Loucy (cell line): ENCODE measurements at regions not wholly inside any gene's neighbourhood (a gene's known extent, or its start where the extent isn't known, plus 50 kb on each side); places are given as distances from the start of the nearest gene placed in this dataset.

Experiments
- H2AFZ ChIP-seq: fragments of 200-600 bp; sonication (generic); 2 replicates; pipeline ENCODE4 v1.6.0; 2016; ENCODE audit warnings: antibody characterized with exemption, mild to moderate bottlenecking, low read length, moderate library complexity
- H3F3A ChIP-seq: fragments of 200-600 bp; 2 replicates; pipeline ENCODE4 v1.6.0; 2016; ENCODE audit warnings: antibody characterized with exemption, low read depth, mild to moderate bottlenecking
- H3K27me3 ChIP-seq: fragments of 200-600 bp; sonication (generic); 2 replicates; pipeline ENCODE4 v1.6.1; 2014; ENCODE audit warnings: low read length, mild to moderate bottlenecking; ENCODE audit not compliant: insufficient read depth, poor library complexity, severe bottlenecking
- H3K36me3 ChIP-seq: fragments of 200-600 bp; sonication (generic); 2 replicates; pipeline ENCODE4 v1.6.1; 2016; ENCODE audit warnings: low read length; ENCODE audit not compliant: insufficient read depth
- H3K4me1 ChIP-seq: fragments of 200-600 bp; sonication (generic); 2 replicates; pipeline ENCODE4 v1.5.1; 2014; ENCODE audit warnings: low read length, mild to moderate bottlenecking; ENCODE audit not compliant: insufficient read depth, poor library complexity, severe bottlenecking
- H3K4me2 ChIP-seq: fragments of 200-600 bp; sonication (generic); 2 replicates; pipeline ENCODE4 v1.6.0; 2014; ENCODE audit warnings: antibody characterized with exemption, low read length, low read depth, mild to moderate bottlenecking; ENCODE audit not compliant: poor library complexity, severe bottlenecking
- H3K4me3 ChIP-seq: fragments of 200-600 bp; sonication (generic); 2 replicates; pipeline ENCODE4 v1.5.1; 2014; ENCODE audit warnings: low read length, mild to moderate bottlenecking, mixed read lengths; ENCODE audit not compliant: poor library complexity, severe bottlenecking
- H3K79me2 ChIP-seq: fragments of 200-600 bp; sonication (generic); 2 replicates; pipeline ENCODE4 v1.6.1; 2014; ENCODE audit warnings: low read length; ENCODE audit not compliant: insufficient read depth
- H3K9ac ChIP-seq: fragments of 200-600 bp; sonication (generic); 2 replicates; pipeline ENCODE4 v1.6.0; 2014; ENCODE audit warnings: mild to moderate bottlenecking, low read depth, low read length, moderate library complexity; ENCODE audit not compliant: poor library complexity, severe bottlenecking
- H3K9me2 ChIP-seq: fragments of 200-600 bp; sonication (generic); replicated peaks from 2 replicates; pipeline ENCODE4 v1.6.1; 2016; ENCODE audit warnings: low read depth, low read length, mixed read lengths
- H3K9me3 ChIP-seq: fragments of 200-600 bp; sonication (generic); 2 replicates; pipeline ENCODE4 v1.6.1; 2014; ENCODE audit warnings: mild to moderate bottlenecking, antibody characterized with exemption, low read length, low read depth; ENCODE audit not compliant: insufficient read depth
- H4K20me1 ChIP-seq: fragments of 200-600 bp; sonication (generic); 2 replicates; pipeline ENCODE4 v1.6.0; 2014; ENCODE audit warnings: antibody characterized with exemption, low read length, mild to moderate bottlenecking; ENCODE audit not compliant: insufficient read depth, poor library complexity, severe bottlenecking
- CTCF ChIP-seq: fragments of 200-600 bp; sonication (generic); conservative IDR thresholded peaks from 2 replicates; pipeline ENCODE4 v1.5.1; 2014; ENCODE audit warnings: mild to moderate bottlenecking, antibody characterized with exemption, low read length
- EZH2phosphoT487 ChIP-seq: fragments of 200-600 bp; IDR thresholded peaks from 2 replicates; pipeline ENCODE4 v1.6.1; 2018; ENCODE audit warnings: antibody characterized with exemption, mild to moderate bottlenecking, moderate library complexity, borderline replicate concordance

- Histone ChIP-seq H3K4me1 (no peaks in the 10 kb centered on the region), H3K27me3 (no peaks in the 10 kb centered on the region), H3K36me3 (no peaks in the 10 kb centered on the region), H3K79me2 (no peaks in the 10 kb centered on the region), H3K9ac (no peak overlapping the region), H3K4me3 (no peak overlapping the region), H3K4me2 (no peak overlapping the region), H3K9me3 (0 out of 2 replicates have a peak, but pooled peaks cover 10% of the 10 kb centered on the region), H3K9me2 (no peaks in the 10 kb centered on the region), H2AFZ (no peak overlapping the region), H4K20me1 (no peaks in the 10 kb centered on the region), H3F3A (no peaks in the 10 kb centered on the region)
- TF ChIP-seq CTCF (no peak), EZH2phosphoT487 (no peak)
These were observed 445.7 kb downstream of the EPM2A start for GRCh38 chr6:145289573-145289972.

GRCh38 chr6:145290122-145290521, 445.2 kb downstream of the EPM2A start:
- Histone ChIP-seq H3K27me3 (no peaks in the 10 kb centered on the region), H3K36me3 (no peaks in the 10 kb centered on the region), H3K9ac (no peak overlapping the region), H3K4me1 (peaks cover 5% of the 10 kb centered on the region), H4K20me1 (no peaks in the 10 kb centered on the region), H3K79me2 (no peaks in the 10 kb centered on the region), H3K4me2 (no peak overlapping the region), H3K9me2 (no peaks in the 10 kb centered on the region), H3K4me3 (no peak overlapping the region), H3F3A (0 out of 2 replicates have a peak, but pooled peaks cover under 1% of the 10 kb centered on the region), H2AFZ (no peak overlapping the region), H3K9me3 (0 out of 2 replicates have a peak, but pooled peaks cover 10% of the 10 kb centered on the region)
- TF ChIP-seq CTCF (no peak), EZH2phosphoT487 (no peak)

GRCh38 chr6:145292066-145292465, 443.3 kb downstream of the EPM2A start:
- Histone ChIP-seq H3K9me2 (no peaks in the 10 kb centered on the region), H3K27me3 (no peaks in the 10 kb centered on the region), H3K4me2 (no peak overlapping the region), H4K20me1 (no peaks in the 10 kb centered on the region), H3F3A (0 out of 2 replicates have a peak, but pooled peaks cover 4% of the 10 kb centered on the region), H3K4me3 (no peak overlapping the region), H3K79me2 (no peaks in the 10 kb centered on the region), H3K9me3 (0 out of 2 replicates have a peak, but pooled peaks cover 10% of the 10 kb centered on the region), H2AFZ (no peak overlapping the region), H3K36me3 (no peaks in the 10 kb centered on the region), H3K9ac (no peak overlapping the region), H3K4me1 (peaks cover 19% of the 10 kb centered on the region)
- no peak for TF ChIP-seq EZH2phosphoT487
- no peak for TF ChIP-seq CTCF
